BJ (cell line): ENCODE measurements at regions not wholly inside any gene's neighbourhood (a gene's known extent, or its start where the extent isn't known, plus 50 kb on each side); places are given as distances from the start of the nearest gene placed in this dataset.

Experiments
- CTCF ChIA-PET: fragments of 350-600 bp; formaldehyde crosslinking; extraction: SDS; loops from one replicate; lab custom pipeline; 2021; ENCODE audit warnings: antibody characterized with exemption, inconsistent platforms; lab: Yijun Ruan, JAX
- POLR2A ChIA-PET: fragments of 300-600 bp; sonication (Branson Sonifier 250); formaldehyde crosslinking; extraction: SDS; loops from one replicate; lab custom pipeline; 2021; ENCODE audit warnings: antibody characterized with exemption; lab: Charles Lee
- DNase-seq: peaks from one replicate; pipeline ENCODE4 v3.0.0-alpha.2; 2011; ENCODE audit warnings: low read depth
- H3K27me3 ChIP-seq: 2 replicates; pipeline ENCODE4 v1.6.0; 2011; ENCODE audit warnings: low read length; ENCODE audit not compliant: control insufficient read depth, insufficient read depth
- H3K36me3 ChIP-seq: 2 replicates; pipeline ENCODE4 v1.5.1; 2011; ENCODE audit warnings: low read length; ENCODE audit not compliant: control insufficient read depth, insufficient read depth
- H3K4me3 ChIP-seq: 2 replicates; pipeline ENCODE4 v1.5.1; 2011; ENCODE audit warnings: low read depth, mild to moderate bottlenecking, control low read depth, low read length
- CTCF ChIP-seq: IDR thresholded peaks from 2 replicates; pipeline ENCODE4 v1.5.1; 2011; ENCODE audit warnings: low read depth, mild to moderate bottlenecking, control low read depth, inconsistent platforms, low read length, moderate library complexity; ENCODE audit not compliant: insufficient read depth

GRCh38 chr6:43877463-43878126, 107.6 kb downstream of the VEGFA start:
- POLR2A ChIA-PET = no interaction called here
- no peaks in the 10 kb centered on the region for H3K36me3 ChIP-seq
- CTCF ChIA-PET = no interaction called here
- peaks cover 4% of the 10 kb centered on the region; the same call in 1 of the 2 replicates for H3K27me3 ChIP-seq
- no peak overlapping the region for H3K4me3 ChIP-seq
- DNase-seq = no peak
- TF ChIP-seq CTCF = no peak

- POLR2A ChIA-PET = no interaction called here
- DNase-seq = no peak
- no peak for TF ChIP-seq CTCF
- CTCF ChIA-PET = interaction anchor here (1.0 kb wide), 1 partner anchor 13 kb away, joined by 3 read pairs; no protein-coding TSS in a partner anchor
- peaks cover 4% of the 10 kb centered on the region; the same call in 1 of the 2 replicates for H3K27me3 ChIP-seq
- H3K4me3 ChIP-seq = no peak overlapping the region
- no peaks in the 10 kb centered on the region for H3K36me3 ChIP-seq
Observed at GRCh38 chr6:43877036-43877435, 107.0 kb downstream of the VEGFA start.

GRCh38 chr6:43876602-43877001, 106.6 kb downstream of the VEGFA start:
- H3K27me3 ChIP-seq = peaks cover 8% of the 10 kb centered on the region
- H3K4me3 ChIP-seq = no peak overlapping the region
- ChIA-PET CTCF (interaction anchor here (1.0 kb wide), 1 partner anchor 12 kb away, joined by 3 read pairs; no protein-coding TSS in a partner anchor), POLR2A (no interaction called here)
- no peak for TF ChIP-seq CTCF
- no peak for DNase-seq
- no peaks in the 10 kb centered on the region for H3K36me3 ChIP-seq

- CTCF ChIA-PET = interaction anchor here (1.0 kb wide), 2 partner anchors 12 to 17 kb away, joined by 3 read pairs; no protein-coding TSS in a partner anchor
- H3K27me3 ChIP-seq = peaks cover 9% of the 10 kb centered on the region
- no peaks in the 10 kb centered on the region for H3K36me3 ChIP-seq
- no peak overlapping the region for H3K4me3 ChIP-seq
- no peak for TF ChIP-seq CTCF
- POLR2A ChIA-PET = no interaction called here
- DNase-seq = no peak
Observed at GRCh38 chr6:43875849-43876572, 106.0 kb downstream of the VEGFA start.

GRCh38 chr6:43874814-43875590, 105.0 kb downstream of the VEGFA start:
- Histone ChIP-seq H3K36me3 (no peaks in the 10 kb centered on the region), H3K4me3 (no peak overlapping the region), H3K27me3 (peaks cover 9% of the 10 kb centered on the region)
- ChIA-PET POLR2A (no interaction called here), CTCF (interaction anchor here (1.0 kb wide), 1 partner anchor 16 kb away, joined by 3 read pairs; no protein-coding TSS in a partner anchor)
- no peak for TF ChIP-seq CTCF
- DNase-seq = no peak
